ENCODE measurements at regions not wholly inside any gene's neighbourhood (a gene's known extent, or its start where the extent isn't known, plus 50 kb on each side); places are given as distances from the start of the nearest gene placed in this dataset.
A peak's percentile ranks its signal among the peaks of the same experiment; 100 is the strongest.
"Not testable (repeated sequence)": the region's sequence is repeated elsewhere in the genome, so short reads cannot be mapped to it uniquely, and the experiment has no call there.

GRCh38 chr10:71912431-71912830 is 51.8 kb upstream of the CHST3 start:
- no peak for TF ChIP-seq CTCF (IDR thresholded peaks at IDR 0.05)
- no peak overlapping the region for H3K4me3 ChIP-seq
- no peak for DNase-seq
- intact Hi-C loops (cut with DNase I) = no loop called here
- no peak for ATAC-seq
- H3K4me1 ChIP-seq = no peaks in the 10 kb centered on the region
- H3K27ac ChIP-seq = no peak overlapping the region
- H3K36me3 ChIP-seq = no peaks in the 10 kb centered on the region
- no peaks in the 10 kb centered on the region for H3K27me3 ChIP-seq
- no peaks in the 10 kb centered on the region for H3K9me3 ChIP-seq

GRCh38 chr10:71911296-71911953 is 52.8 kb upstream of the CHST3 start:
- intact Hi-C loops (cut with DNase I) = no loop called here
- peak; percentile 17 for ATAC-seq

GRCh38 chr10:71909399-71910083 is 54.7 kb upstream of the CHST3 start:
- no peak for ATAC-seq

More at GRCh38 chr10:71911296-71911953, 52.8 kb upstream of the CHST3 start:
- Histone ChIP-seq H3K4me3 (no peak overlapping the region), H3K9me3 (no peaks in the 10 kb centered on the region), H3K27me3 (no peaks in the 10 kb centered on the region), H3K36me3 (no peaks in the 10 kb centered on the region), H3K4me1 (no peaks in the 10 kb centered on the region), H3K27ac (no peak overlapping the region)
- no peak for TF ChIP-seq CTCF (IDR thresholded peaks at IDR 0.05)
- no peak for DNase-seq

GRCh38 chr10:71908998-71909397 is 55.2 kb upstream of the CHST3 start:
- ATAC-seq (no peak), DNase-seq (no peak)
- no peaks in the 10 kb centered on the region for H3K4me1 ChIP-seq
- intact Hi-C loops (cut with DNase I) = no loop called here
- H3K36me3 ChIP-seq = no peaks in the 10 kb centered on the region
- H3K27ac ChIP-seq = no peak overlapping the region
- TF ChIP-seq CTCF (IDR thresholded peaks at IDR 0.05) = no peak
- no peak overlapping the region for H3K4me3 ChIP-seq
- H3K27me3 ChIP-seq = no peaks in the 10 kb centered on the region
- no peaks in the 10 kb centered on the region for H3K9me3 ChIP-seq

More at GRCh38 chr10:71909399-71910083, 54.7 kb upstream of the CHST3 start:
- Histone ChIP-seq H3K4me1 (no peaks in the 10 kb centered on the region), H3K4me3 (no peak overlapping the region), H3K36me3 (no peaks in the 10 kb centered on the region), H3K9me3 (no peaks in the 10 kb centered on the region), H3K27ac (no peak overlapping the region), H3K27me3 (no peaks in the 10 kb centered on the region)
- intact Hi-C loops (cut with DNase I) = no loop called here
- no peak for TF ChIP-seq CTCF (IDR thresholded peaks at IDR 0.05)
- DNase-seq = no peak

- intact Hi-C loops (cut with DNase I) = no loop called here
- H3K9me3 ChIP-seq = no peaks in the 10 kb centered on the region
- no peak for ATAC-seq
These were observed 54.1 kb upstream of the PSAP start for GRCh38 chr10:71905164-71905563.

GRCh38 chr10:71903636-71904250 is 52.7 kb upstream of the PSAP start:
- H3K27me3 ChIP-seq; ATAC-seq; intact Hi-C loops (cut with DNase I): not testable (repeated sequence)

More at GRCh38 chr10:71905164-71905563, 54.1 kb upstream of the PSAP start:
- no peak for DNase-seq
- no peak overlapping the region for H3K27ac ChIP-seq
- no peak overlapping the region for H3K4me3 ChIP-seq
- TF ChIP-seq CTCF (IDR thresholded peaks at IDR 0.05) = no peak
- H3K4me1 ChIP-seq = no peaks in the 10 kb centered on the region
- no peaks in the 10 kb centered on the region for H3K36me3 ChIP-seq
- no peaks in the 10 kb centered on the region for H3K27me3 ChIP-seq

More at GRCh38 chr10:71903636-71904250, 52.7 kb upstream of the PSAP start:
- H3K9me3 ChIP-seq, H3K4me3 ChIP-seq, H3K27ac ChIP-seq, H3K36me3 ChIP-seq, DNase-seq, H3K4me1 ChIP-seq: not testable (repeated sequence)

Measured in upper lobe of right lung (tissue), 1 donor.